ENCODE measurements at regions not wholly inside any gene's neighbourhood (a gene's known extent, or its start where the extent isn't known, plus 50 kb on each side); places are given as distances from the start of the nearest gene placed in this dataset.
A peak's percentile ranks its signal among the peaks of the same experiment; 100 is the strongest.

DNA sequence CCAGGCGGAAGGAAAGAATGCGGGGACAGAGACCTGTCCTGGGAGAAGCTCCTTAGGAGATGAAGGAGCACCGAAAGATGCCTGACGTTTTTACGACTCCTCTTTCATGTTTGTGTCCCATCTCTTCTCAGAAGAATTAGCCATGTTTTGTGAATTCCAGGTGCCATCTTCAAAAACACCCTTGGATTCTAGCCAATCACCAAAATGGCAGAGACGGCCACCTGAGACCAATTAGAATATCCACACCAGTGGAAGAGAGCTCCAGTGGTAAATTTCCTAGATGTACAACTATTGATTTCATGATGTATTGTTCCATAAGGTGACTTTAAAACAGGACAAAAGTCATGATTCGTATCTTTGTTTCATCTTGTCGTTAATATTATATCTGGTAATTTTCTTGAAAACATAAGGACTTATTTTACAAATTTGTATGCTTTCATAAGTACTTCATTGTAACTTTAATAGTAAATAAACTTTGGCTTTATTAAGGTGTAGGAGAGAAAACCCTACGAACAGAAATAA is 62.3 kb upstream of the NUDT4 start:
- no peak for DNase-seq

DNA sequence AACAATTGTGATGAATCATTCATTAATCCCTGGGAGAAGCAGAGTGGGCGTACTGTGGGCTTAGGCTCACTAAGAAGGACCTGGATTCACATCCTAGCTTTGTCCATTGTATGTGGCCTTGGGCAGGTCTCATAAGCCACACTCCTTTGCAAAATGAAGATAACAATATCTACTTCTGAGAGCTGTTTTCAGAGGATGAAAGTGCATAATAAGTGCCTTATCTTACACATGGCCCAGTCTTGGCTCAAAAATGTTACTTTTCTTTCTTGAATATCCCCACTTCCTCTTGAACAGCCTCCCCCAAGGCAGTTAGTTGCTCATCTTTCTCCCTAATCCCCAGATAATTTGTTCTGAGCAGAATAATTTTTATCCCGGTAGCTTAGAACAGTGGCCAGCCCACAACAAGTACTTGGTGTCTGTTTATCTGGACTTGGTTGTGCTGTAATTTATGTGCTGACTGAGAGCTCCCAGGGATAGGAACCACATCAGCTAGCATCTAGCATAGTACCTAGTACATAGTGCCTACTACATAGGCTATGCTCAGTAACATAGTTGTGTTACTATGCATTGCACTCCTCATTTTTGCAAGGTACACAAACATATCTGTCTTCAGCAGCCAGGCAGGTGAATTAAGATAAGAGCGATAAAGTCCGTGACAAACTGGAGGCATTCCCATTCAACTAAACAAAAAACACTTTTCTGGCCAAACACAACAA is 61.7 kb upstream of the NUDT4 start:
- DNase-seq, result no peak

DNA sequence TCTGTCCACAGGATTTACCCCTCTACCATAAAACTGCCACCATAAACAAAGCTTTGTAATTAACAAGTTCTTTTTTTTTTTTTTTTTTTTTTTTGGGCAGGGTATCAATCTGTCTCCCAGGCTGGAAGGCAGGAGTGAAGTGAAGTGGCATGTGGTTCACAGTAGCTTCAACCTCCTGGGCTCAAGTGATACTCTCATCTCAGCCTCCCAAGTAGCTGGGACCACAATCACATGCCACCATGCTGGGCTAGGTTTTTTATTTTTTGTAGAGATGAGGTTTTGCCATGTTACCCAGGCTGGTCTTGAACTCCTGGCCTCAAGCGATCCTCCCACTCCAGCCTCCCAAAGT is 61.1 kb upstream of the NUDT4 start:
- DNase-seq, result no peak

DNA sequence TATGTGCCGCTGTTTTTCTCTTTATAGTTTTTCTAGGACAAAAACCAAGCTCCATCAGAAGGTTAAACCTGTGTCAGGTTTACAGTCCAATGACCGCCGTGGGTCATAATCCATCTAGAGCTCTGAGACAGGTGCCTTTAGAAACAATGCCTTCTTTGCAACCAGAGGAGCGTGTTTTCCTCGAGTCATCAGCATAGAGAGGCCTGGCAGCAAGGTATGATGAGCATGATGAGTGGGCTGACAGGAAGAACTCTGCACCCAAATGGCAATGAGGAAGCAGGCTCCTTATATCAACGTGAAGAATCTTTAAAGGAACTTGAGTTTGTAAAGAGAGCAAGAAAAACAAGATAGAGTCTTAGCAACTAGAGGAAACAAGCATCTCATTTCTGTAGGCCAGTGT is 60.5 kb upstream of the NUDT4 start:
- no peak for DNase-seq

DNA sequence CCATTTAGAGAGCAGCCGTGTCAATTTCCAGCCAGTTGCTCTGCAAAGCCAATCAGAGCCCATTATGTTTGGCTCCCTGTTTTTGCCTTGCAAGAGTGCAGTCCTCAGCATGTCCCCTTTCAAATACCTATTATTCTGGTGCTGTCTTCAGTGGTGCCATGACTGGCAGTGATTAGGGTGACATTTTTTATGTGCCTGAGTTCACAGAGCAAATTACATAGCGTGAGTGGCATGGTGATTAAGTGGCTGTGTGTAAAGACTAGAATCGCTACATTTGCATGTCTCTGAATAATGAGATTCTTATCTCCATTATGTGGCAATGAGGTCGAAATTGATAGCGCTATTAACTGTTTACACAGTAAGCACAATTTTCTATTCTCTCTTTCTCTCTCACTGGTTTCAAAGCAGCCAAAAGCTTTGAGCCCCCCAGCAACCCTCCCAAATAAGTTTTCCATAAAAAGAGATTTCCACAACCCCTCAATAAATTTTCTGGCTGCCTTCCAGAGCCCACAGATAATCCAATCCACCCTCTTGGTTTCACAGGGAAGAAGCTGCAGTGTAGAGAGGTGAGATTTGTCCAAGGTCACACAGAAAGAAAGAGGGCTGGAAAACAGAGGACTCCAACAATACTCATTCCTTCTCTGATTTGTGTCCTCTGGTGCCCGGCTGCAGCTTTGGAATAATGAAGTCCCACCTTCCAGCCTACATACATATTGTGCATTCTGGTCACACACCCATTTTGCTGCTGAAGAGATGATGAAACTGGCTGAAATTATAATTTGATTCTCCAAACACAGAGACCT is 58.8 kb upstream of the NUDT4 start:
- peak; percentile 9 for DNase-seq

DNA sequence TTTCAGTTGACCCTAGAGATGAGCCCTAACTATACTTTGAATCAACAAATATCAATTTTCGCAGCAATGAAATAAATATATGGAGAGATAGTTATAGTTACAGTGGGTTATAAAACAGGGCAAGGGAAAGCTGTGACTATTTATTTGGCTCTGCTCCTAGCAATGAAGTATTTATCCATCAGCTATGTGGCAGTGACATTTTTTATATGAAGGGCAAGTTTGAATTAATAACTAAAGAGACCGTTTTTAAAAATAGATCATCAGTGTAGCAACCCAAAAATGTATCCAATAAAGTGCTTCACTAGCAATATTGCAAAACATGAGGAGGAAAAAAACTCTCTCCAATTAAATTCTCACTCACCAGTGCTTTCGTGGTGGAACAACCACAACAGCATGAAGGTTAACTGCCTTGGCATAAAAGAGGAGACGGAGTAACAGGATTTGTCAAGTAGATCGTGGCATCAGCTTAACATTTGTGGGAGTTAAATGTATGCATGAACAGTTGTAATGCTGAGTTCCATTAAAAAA is 58.1 kb upstream of the NUDT4 start:
- DNase-seq, result no peak

DNA sequence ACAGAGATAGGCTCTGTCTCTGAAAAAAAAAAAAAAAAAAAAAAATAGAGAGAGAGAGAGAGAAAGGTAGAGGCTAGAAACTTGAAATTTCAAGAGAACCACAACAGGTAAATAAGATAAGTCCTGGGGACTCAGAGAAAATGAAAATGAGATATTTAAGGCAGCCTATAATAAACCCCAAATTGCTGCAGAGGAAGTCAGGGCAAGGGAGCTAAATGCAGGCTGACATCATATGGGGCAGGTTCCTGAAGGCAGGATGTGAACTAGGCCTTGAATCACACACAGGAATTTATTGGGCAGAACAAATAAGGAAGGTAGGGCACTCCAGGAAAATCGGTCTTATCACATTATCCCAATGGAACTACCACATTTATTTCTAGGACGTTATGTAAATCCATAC is 54.9 kb upstream of the NUDT4 start:
- no peak for DNase-seq

DNA sequence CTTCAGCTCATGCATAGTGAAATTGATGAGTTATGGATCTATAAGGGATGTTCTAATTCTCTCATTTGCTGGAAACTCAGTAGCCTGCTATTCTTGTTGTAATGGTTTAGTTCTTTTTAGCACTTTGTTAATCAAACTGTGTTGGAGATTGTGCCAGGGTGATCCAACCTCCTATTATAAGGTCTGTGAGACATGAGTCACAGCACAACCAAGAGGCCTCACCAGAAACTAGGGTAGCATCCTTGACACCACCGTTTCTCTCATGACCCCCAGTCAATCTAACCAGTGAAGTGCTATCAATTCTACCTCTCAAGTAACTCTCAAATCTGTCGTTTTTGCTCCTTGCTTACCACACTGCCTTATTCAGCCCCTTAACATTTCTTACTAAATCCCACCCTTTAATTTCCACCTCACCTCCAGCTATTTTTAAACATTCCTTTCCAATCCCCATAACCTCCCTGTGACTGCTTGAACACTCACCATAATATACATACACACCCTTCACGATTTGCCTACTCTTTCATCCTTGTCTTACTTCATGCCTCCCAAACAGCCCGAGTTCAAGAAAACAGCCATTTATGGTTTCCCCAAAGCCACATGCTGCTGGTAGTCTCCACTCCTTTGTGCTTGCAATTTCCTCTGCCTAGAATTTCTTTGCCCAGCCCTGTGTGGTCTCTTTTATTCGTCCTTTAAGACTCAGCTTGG is 53.9 kb upstream of the NUDT4 start:
- DNase-seq, result no peak

DNA sequence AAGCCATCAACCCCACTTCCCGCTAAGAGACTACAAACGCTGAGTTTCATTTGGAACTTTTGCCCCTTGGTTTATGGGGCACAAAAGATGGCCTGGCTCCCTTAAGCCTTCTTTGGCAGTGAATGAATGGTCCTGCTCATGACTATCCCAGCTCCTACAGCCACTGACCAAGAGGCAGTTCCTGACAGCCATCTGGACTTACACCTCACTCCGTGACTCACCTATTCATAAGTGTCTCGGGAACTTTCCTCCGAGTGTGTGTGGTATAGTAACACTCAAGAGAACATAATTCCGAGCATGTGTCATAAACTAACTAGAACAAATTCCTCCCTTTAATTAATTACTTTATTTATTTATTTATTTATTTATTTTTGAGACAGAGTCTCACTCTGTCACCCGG is 51.9 kb upstream of the NUDT4 start:
- no peak for DNase-seq
